HUES64 (cell line): ENCODE measurements at regions not wholly inside any gene's neighbourhood (a gene's known extent, or its start where the extent isn't known, plus 50 kb on each side); places are given as distances from the start of the nearest gene placed in this dataset.

Experiments used
- H3K27ac ChIP-seq: 2 replicates; pipeline ENCODE4 v1.7.0; 2013; ENCODE audit warnings: low read depth, low read length, inconsistent platforms
- H3K27me3 ChIP-seq: 2 replicates; pipeline ENCODE4 v1.6.1; 2013; ENCODE audit warnings: mild to moderate bottlenecking, low read length; ENCODE audit not compliant: insufficient read depth
- H3K36me3 ChIP-seq: 2 replicates; pipeline ENCODE4 v1.6.1; 2013; ENCODE audit warnings: mild to moderate bottlenecking, low read length; ENCODE audit not compliant: insufficient read depth
- H3K4me1 ChIP-seq: 2 replicates; pipeline ENCODE4 v1.6.1; 2013; ENCODE audit warnings: mild to moderate bottlenecking, low read length, moderate library complexity; ENCODE audit not compliant: insufficient read depth
- H3K4me3 ChIP-seq: 2 replicates; pipeline ENCODE4 v1.5.1; 2013; ENCODE audit warnings: mild to moderate bottlenecking, low read length, moderate library complexity
- H3K9ac ChIP-seq: 2 replicates; pipeline ENCODE4 v1.6.1; 2013; ENCODE audit warnings: mild to moderate bottlenecking, low read depth, low read length
- H3K9me3 ChIP-seq: 2 replicates; pipeline ENCODE4 v1.6.1; 2013; ENCODE audit warnings: low read depth, low read length; ENCODE audit not compliant: insufficient read depth
- WGBS: fragments of 150-250, 120-280 bp; methylation state at CpG from one replicate; pipeline ENCODE4 v1.1.7; 2013; ENCODE audit warnings: missing lambda C conversion rate; 5-methylcytosine and 5-hydroxymethylcytosine counted together

GRCh38 chr16:61596655-61597054 lies 439.6 kb downstream of the CDH8 start:
- Histone ChIP-seq H3K9ac (no peak overlapping the region), H3K27me3 (no peaks in the 10 kb centered on the region), H3K4me3 (no peak overlapping the region), H3K36me3 (no peaks in the 10 kb centered on the region), H3K27ac (no peak overlapping the region), H3K9me3 (peaks cover 10% of the 10 kb centered on the region; the same call in 1 of the 2 replicates), H3K4me1 (no peaks in the 10 kb centered on the region)
- WGBS: 89% methylated on average over 2 of the region's 2 CpGs

- no peaks in the 10 kb centered on the region for H3K4me1 ChIP-seq
- no peaks in the 10 kb centered on the region for H3K36me3 ChIP-seq
- H3K9me3 ChIP-seq: peaks cover 10% of the 10 kb centered on the region; the same call in 1 of the 2 replicates
- H3K9ac ChIP-seq: no peak overlapping the region
- no peak overlapping the region for H3K4me3 ChIP-seq
- H3K27ac ChIP-seq: no peak overlapping the region
- 91% methylated on average over 2 of the region's 3 CpGs for WGBS
- no peaks in the 10 kb centered on the region for H3K27me3 ChIP-seq
These were observed 440.6 kb downstream of the CDH8 start for GRCh38 chr16:61595605-61596004.

GRCh38 chr16:61590577-61590976 lies 445.7 kb downstream of the CDH8 start:
- H3K4me3 ChIP-seq: no peak overlapping the region
- WGBS: 78% methylated on average over 1 of the region's 1 CpG
- no peaks in the 10 kb centered on the region for H3K27me3 ChIP-seq
- H3K9me3 ChIP-seq: peaks cover 10% of the 10 kb centered on the region; the same call in 1 of the 2 replicates
- no peaks in the 10 kb centered on the region for H3K4me1 ChIP-seq
- no peak overlapping the region for H3K9ac ChIP-seq
- no peak overlapping the region for H3K27ac ChIP-seq
- no peaks in the 10 kb centered on the region for H3K36me3 ChIP-seq

- WGBS: 81% methylated on average over 2 of the region's 2 CpGs
- Histone ChIP-seq H3K27ac (no peak overlapping the region), H3K36me3 (no peaks in the 10 kb centered on the region), H3K9me3 (no peaks in the 10 kb centered on the region), H3K9ac (no peak overlapping the region), H3K27me3 (no peaks in the 10 kb centered on the region), H3K4me1 (no peaks in the 10 kb centered on the region), H3K4me3 (no peak overlapping the region)
These were observed 448.7 kb downstream of the CDH8 start for GRCh38 chr16:61587526-61587925.

DNA sequence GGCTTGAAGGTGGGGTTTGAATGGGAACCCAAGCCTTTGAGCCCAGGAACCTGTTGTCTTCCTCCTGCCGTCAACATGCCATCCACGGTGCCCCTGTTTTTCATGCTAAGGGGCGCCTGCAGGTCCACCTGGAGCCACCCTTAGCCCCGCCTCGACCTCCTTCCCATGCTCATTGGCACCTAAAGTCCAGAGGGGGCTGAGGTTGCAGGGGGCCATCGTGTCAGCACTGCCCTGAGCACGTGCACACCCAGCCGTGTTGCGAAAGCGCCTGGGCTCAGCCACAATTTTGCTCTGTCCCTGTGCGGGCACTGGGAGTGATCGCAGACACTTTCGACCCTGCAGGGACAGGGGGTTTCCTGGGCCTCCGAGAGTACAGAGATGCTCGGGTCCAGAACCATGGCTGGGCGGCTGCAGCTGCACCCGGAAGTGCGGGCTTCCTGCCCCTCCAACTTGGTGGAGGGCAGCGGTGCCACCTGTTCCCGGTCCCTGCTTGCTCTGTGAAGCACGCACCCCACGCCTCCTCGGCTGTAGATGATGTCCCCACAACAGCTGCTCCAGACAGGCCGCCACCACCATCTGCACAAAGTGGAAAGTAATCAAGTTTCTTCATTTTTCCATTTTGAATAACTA lies 454.7 kb downstream of the CDH8 start:
- H3K27me3 ChIP-seq: no peaks in the 10 kb centered on the region
- H3K4me3 ChIP-seq: no peak overlapping the region
- H3K27ac ChIP-seq: no peak overlapping the region
- WGBS: 95% methylated on average over 24 of the region's 24 CpGs
- no peaks in the 10 kb centered on the region for H3K36me3 ChIP-seq
- no peak overlapping the region for H3K9ac ChIP-seq
- no peaks in the 10 kb centered on the region for H3K4me1 ChIP-seq
- no peaks in the 10 kb centered on the region for H3K9me3 ChIP-seq

GRCh38 chr16:61580579-61580978 lies 455.7 kb downstream of the CDH8 start:
- no peaks in the 10 kb centered on the region for H3K9me3 ChIP-seq
- H3K4me1 ChIP-seq: no peaks in the 10 kb centered on the region
- H3K4me3 ChIP-seq: no peak overlapping the region
- WGBS: 96% methylated on average over 17 of the region's 17 CpGs
- H3K27ac ChIP-seq: no peak overlapping the region
- no peaks in the 10 kb centered on the region for H3K36me3 ChIP-seq
- no peaks in the 10 kb centered on the region for H3K27me3 ChIP-seq
- no peak overlapping the region for H3K9ac ChIP-seq

- Histone ChIP-seq H3K9ac (no peak overlapping the region), H3K9me3 (no peaks in the 10 kb centered on the region), H3K27me3 (no peaks in the 10 kb centered on the region), H3K27ac (no peak overlapping the region), H3K4me3 (no peak overlapping the region), H3K36me3 (no peaks in the 10 kb centered on the region), H3K4me1 (no peaks in the 10 kb centered on the region)
- 98% methylated on average over 1 of the region's 2 CpGs for WGBS
These were observed 457.0 kb downstream of the CDH8 start for GRCh38 chr16:61579195-61579594.

DNA sequence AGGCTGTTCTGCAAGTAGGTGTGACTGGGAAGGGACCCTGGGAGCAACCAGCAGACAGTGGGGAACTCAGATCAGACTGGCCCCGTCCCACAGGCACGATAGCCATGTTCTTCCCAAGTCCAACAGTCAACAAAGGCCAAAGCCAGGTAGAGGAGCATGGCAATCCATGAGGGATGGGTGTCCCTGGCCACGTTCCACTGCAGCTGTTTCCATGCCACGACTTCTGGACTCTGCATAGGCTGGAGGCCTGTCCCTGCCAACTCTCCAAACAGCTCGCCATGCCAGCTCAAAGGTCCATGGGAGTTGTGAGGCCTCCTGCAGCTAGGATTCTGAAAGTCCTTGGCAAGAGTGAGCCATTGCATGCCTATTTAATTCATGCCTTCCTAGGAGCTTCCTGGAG lies 459.8 kb downstream of the CDH8 start:
- Histone ChIP-seq H3K27me3 (no peaks in the 10 kb centered on the region), H3K9me3 (no peaks in the 10 kb centered on the region), H3K36me3 (no peaks in the 10 kb centered on the region), H3K9ac (no peak overlapping the region), H3K4me1 (no peaks in the 10 kb centered on the region), H3K27ac (no peak overlapping the region), H3K4me3 (no peak overlapping the region)
- WGBS: 95% methylated on average over 5 of the region's 5 CpGs

DNA sequence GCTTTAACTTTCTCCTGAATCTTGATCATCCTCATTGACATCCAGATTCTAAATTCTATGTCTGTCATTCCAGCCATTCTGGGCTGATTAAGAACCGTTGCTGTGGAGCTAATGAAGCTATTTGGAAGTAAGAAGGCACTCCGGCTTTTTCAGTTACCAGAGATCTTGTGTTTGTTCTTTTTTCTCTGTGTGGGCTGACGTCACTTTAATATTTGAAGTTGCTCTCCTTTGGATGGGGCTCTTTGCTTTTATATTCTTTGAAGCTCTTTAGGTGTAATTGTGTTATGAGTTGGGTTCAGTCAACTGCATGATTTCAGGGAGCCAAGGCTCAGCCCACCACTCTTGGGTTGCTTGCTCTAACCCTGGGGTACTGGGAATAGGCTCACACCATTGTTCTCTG lies 460.6 kb downstream of the CDH8 start:
- Histone ChIP-seq H3K4me3 (no peak overlapping the region), H3K9me3 (no peaks in the 10 kb centered on the region), H3K36me3 (no peaks in the 10 kb centered on the region), H3K9ac (no peak overlapping the region), H3K27ac (no peak overlapping the region), H3K27me3 (no peaks in the 10 kb centered on the region), H3K4me1 (no peaks in the 10 kb centered on the region)
- 94% methylated on average over 3 of the region's 3 CpGs for WGBS

- 87% methylated on average over 2 of the region's 2 CpGs for WGBS
- Histone ChIP-seq H3K27me3 (no peaks in the 10 kb centered on the region), H3K4me3 (no peak overlapping the region), H3K9ac (no peak overlapping the region), H3K36me3 (no peaks in the 10 kb centered on the region), H3K9me3 (no peaks in the 10 kb centered on the region), H3K4me1 (no peaks in the 10 kb centered on the region), H3K27ac (no peak overlapping the region)
These were observed 467.2 kb downstream of the CDH8 start for GRCh38 chr16:61569028-61569427.

- no peak overlapping the region for H3K4me3 ChIP-seq
- no peak overlapping the region for H3K9ac ChIP-seq
- no peaks in the 10 kb centered on the region for H3K36me3 ChIP-seq
- H3K27ac ChIP-seq: no peak overlapping the region
- no peaks in the 10 kb centered on the region for H3K9me3 ChIP-seq
- no peaks in the 10 kb centered on the region for H3K27me3 ChIP-seq
- 80% methylated on average over 2 of the region's 2 CpGs for WGBS
- H3K4me1 ChIP-seq: no peaks in the 10 kb centered on the region
These were observed 471.5 kb downstream of the CDH8 start for GRCh38 chr16:61564716-61565115.
